ENCODE measurements at regions not wholly inside any gene's neighbourhood (a gene's known extent, or its start where the extent isn't known, plus 50 kb on each side); places are given as distances from the start of the nearest gene placed in this dataset.

DNA sequence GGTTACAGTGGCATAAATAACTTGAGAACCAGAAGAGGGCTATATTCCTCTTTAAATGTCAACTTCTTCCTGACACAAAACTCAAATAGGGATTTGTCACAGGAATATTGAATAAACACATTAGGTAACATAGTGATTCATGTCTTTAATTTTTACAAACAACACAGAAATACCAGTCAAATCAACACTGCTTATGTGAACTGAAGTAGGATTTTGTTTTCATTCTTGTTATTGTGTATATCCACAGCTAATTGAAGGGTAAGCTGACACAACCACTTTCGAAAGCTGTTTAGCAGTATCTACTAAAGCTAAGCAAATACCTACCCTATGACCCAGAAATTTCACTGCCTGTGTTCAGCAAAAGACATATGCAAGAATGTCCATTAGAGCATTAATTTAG, 120.4 kb upstream of the EOLA2 start:
- Histone ChIP-seq H3K4me3 (no peak overlapping the region), H3K4me1 (no peaks in the 10 kb centered on the region), H3K36me3 (no peaks in the 10 kb centered on the region), H3K27me3 (no peaks in the 10 kb centered on the region), H3K27ac (no peak overlapping the region), H3K9me3 (no peaks in the 10 kb centered on the region)
- WGBS, 2 donors: 75 to 91% methylated on average over 1 of the region's 1 CpG
- TF ChIP-seq POLR2AphosphoS5 (IDR thresholded peaks at IDR 0.05) (no peak), EP300 (IDR thresholded peaks at IDR 0.05) (no peak), POLR2A (IDR thresholded peaks at IDR 0.05) (no peak)
- TF ChIP-seq, protein P1, sequence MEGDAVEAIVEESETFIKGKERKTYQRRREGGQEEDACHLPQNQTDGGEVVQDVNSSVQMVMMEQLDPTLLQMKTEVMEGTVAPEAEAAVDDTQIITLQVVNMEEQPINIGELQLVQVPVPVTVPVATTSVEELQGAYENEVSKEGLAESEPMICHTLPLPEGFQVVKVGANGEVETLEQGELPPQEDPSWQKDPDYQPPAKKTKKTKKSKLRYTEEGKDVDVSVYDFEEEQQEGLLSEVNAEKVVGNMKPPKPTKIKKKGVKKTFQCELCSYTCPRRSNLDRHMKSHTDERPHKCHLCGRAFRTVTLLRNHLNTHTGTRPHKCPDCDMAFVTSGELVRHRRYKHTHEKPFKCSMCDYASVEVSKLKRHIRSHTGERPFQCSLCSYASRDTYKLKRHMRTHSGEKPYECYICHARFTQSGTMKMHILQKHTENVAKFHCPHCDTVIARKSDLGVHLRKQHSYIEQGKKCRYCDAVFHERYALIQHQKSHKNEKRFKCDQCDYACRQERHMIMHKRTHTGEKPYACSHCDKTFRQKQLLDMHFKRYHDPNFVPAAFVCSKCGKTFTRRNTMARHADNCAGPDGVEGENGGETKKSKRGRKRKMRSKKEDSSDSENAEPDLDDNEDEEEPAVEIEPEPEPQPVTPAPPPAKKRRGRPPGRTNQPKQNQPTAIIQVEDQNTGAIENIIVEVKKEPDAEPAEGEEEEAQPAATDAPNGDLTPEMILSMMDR (IDR thresholded peaks at IDR 0.05): no peak
- DNase-seq: no peak
- intact Hi-C loops (cut with DNase I): no loop called here

DNA sequence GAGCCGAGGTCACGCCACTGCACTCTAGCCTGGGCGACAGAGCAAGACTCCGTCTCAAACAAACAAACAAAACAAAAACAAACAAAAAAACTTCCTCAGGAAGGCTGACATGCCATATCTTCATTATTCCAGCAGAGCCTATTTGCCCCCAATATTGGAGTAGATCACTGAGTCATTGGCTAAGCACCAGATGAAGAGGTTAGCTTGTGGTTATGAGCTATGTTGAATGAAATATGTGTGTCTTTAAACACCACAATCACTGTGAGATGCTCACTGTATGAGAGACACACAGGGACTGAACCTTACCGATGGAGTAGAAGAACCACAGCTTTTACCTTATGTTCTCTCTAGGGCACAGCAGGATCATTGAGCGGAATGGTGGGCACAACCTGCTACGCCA, 122.1 kb upstream of the EOLA2 start:
- intact Hi-C loops (cut with DNase I): no loop called here
- Histone ChIP-seq H3K27me3 (no peaks in the 10 kb centered on the region), H3K4me3 (no peak overlapping the region), H3K27ac (no peak overlapping the region), H3K9me3 (no peaks in the 10 kb centered on the region), H3K4me1 (no peaks in the 10 kb centered on the region), H3K36me3 (no peaks in the 10 kb centered on the region)
- WGBS, 2 donors: 90 to 95% methylated on average over 7 of the region's 7 CpGs
- TF ChIP-seq, protein P1 (IDR thresholded peaks at IDR 0.05): no peak
- no peak for TF ChIP-seq POLR2AphosphoS5 (IDR thresholded peaks at IDR 0.05)
- TF ChIP-seq POLR2A (IDR thresholded peaks at IDR 0.05): no peak
- TF ChIP-seq EP300 (IDR thresholded peaks at IDR 0.05): no peak
- no peak for DNase-seq

DNA sequence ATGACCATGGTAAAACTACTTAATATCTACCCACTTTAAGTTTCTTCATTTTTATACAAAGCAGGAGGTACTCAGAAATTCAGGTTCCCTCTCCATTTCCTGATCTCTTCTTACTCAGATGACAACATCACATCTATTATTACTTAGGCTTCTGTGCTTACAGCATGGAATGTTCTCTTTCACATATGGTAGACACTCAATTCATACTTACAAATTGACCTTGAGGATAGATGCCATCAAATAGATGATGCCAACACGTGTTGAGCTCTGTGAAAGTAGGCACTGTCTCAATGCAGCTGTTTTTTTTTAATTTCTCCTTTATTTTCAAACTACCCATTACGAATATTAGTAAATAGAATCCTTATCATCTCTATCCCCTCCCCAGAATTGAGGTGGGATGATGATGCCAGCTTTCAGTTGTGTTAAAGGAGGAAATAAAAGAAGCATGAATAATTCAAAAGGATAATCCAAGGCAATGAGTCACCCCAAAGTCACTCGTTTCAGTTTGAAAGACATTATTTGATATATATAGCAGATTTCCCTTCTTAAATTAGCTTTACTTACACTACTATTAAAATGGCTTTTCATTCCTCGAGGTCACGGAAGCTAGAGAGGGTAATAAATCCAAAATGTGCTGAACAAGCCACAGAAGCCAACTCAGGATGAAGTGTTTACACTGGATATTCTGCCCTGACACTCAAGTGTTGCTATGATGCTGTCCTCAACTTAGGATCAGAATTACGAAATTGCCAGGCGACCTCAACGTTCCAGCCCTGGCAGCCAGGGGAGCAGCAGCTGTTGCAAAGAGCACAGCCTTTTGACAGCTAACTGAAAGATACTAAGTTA, 124.2 kb upstream of the EOLA2 start:
- Histone ChIP-seq H3K4me1 (no peaks in the 10 kb centered on the region), H3K36me3 (no peaks in the 10 kb centered on the region), H3K27ac (no peak overlapping the region), H3K9me3 (no peaks in the 10 kb centered on the region), H3K27me3 (no peaks in the 10 kb centered on the region), H3K4me3 (no peak overlapping the region)
- TF ChIP-seq EP300 (IDR thresholded peaks at IDR 0.05) (no peak), POLR2A (IDR thresholded peaks at IDR 0.05) (no peak), POLR2AphosphoS5 (IDR thresholded peaks at IDR 0.05) (peak in 1 of 4 donors; percentile 28)
- TF ChIP-seq, protein P1 (IDR thresholded peaks at IDR 0.05): no peak
- WGBS, 2 donors: 40 to 55% methylated on average over 8 of the region's 8 CpGs
- no peak for DNase-seq
- intact Hi-C loops (cut with DNase I): no loop called here

DNA sequence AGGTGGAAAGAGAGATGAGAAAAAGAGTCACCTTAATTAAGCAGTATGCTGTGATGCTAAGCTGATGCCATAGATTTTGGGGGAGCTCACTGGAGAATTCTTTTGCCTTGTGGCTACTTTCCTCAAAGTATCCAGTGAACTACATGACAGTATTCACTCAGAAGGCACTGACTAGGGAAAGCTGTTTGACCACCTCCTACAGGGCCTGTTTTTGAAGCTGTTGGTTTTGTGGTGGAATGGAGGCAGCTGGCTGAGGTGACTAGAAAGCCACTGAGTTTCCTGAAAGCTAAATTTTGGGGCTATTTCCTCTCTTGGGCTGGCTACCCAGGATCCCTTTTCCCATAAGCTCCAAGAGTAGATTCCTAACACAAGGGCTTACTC, 124.8 kb upstream of the EOLA2 start:
- Histone ChIP-seq H3K36me3 (no peaks in the 10 kb centered on the region), H3K27ac (no peak overlapping the region), H3K4me3 (no peak overlapping the region), H3K9me3 (no peaks in the 10 kb centered on the region), H3K27me3 (no peaks in the 10 kb centered on the region), H3K4me1 (no peaks in the 10 kb centered on the region)
- TF ChIP-seq, protein P1 (IDR thresholded peaks at IDR 0.05): no peak
- TF ChIP-seq POLR2A (IDR thresholded peaks at IDR 0.05): no peak
- TF ChIP-seq EP300 (IDR thresholded peaks at IDR 0.05): no peak
- TF ChIP-seq POLR2AphosphoS5 (IDR thresholded peaks at IDR 0.05): no peak
- intact Hi-C loops (cut with DNase I): no loop called here
- no peak for DNase-seq

DNA sequence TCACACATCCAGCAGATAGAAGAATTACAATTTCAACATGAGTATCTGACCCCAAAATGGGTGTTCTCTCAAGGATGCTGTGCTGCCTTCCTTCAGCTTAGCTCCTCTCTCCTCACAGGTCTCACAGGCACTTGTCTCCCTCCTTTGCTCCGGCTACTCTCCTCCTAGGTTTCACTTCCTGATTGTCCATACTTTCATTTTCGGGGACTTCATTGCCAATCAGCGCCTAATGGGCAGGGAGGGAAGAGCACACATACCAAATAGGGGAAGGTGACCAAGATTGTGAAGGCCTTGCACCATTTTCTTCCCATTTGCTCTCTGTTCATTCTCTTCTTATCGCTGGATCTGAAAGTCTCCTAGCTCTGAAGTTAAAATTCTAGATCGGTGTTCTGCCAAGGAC, 125.4 kb upstream of the EOLA2 start:
- no peak for DNase-seq
- no peak overlapping the region for H3K27ac ChIP-seq
- TF ChIP-seq POLR2A (IDR thresholded peaks at IDR 0.05): no peak
- TF ChIP-seq EP300 (IDR thresholded peaks at IDR 0.05): no peak
- TF ChIP-seq, protein P1 (IDR thresholded peaks at IDR 0.05): no peak
- no peak for TF ChIP-seq POLR2AphosphoS5 (IDR thresholded peaks at IDR 0.05)
- no peaks in the 10 kb centered on the region for H3K36me3 ChIP-seq
- 79% methylated on average over 5 of the region's 5 CpGs for WGBS, 2 donors
- intact Hi-C loops (cut with DNase I): no loop called here
- no peaks in the 10 kb centered on the region for H3K4me1 ChIP-seq
- H3K4me3 ChIP-seq: no peak overlapping the region
- no peaks in the 10 kb centered on the region for H3K9me3 ChIP-seq
- no peaks in the 10 kb centered on the region for H3K27me3 ChIP-seq
